GM12874 (cell line): ENCODE measurements at regions not wholly inside any gene's neighbourhood (a gene's known extent, or its start where the extent isn't known, plus 50 kb on each side); places are given as distances from the start of the nearest gene placed in this dataset.

Source experiments
- TF ChIP-seq, protein P1 (sequence below): IDR thresholded peaks from 2 replicates; pipeline ENCODE4 v1.5.1; 2011; ENCODE audit warnings: low read depth, mild to moderate bottlenecking, control low read depth, low read length, moderate library complexity; ENCODE audit not compliant: insufficient read depth

DNA sequence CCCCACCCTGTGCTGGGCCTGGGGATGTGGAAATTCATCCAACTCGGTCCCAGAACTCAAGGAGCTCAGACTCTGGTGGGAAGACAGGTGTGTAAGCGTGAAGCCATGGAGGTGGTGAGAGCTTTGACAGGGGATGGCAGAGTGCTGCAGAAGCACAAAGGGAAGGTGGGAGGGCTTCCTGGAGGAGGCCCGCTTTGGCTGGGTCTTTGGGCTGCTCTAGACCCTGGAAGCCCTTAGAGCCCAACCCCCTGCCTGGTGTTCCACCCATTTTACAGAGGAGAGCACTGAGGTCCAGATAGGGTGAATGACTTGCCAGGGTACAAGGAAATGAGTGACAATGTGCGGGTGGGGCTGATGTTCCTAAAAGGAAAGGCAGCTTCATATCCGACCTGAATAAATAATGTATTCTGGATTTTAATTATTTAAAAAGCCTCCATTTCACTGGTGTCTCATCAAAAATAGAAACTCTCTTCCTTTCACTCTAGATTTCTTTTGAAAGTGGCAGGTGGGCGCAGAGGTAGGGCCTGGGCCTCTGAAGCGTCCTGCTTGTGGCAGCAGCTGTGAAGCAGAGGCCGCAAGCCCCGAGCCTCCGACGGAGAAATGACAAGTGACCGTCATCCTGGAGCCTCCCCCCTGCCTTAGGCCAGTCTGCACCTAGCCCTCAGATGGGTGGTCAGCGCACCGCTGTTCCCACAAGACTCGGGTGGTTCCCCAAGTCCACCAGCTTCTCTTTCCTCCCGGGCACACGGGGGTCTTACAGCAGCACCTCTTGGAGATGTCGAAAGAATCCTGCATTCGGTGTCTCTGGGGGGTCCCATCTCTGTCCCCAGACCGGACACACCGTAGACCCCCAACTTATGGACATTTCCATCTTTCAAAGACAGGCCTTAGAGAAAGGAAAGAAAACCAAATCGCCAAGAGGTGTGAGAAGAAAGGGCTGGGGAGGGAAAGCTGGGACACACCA, 71.0 kb upstream of the TAF1B start:
- TF ChIP-seq, protein P1, sequence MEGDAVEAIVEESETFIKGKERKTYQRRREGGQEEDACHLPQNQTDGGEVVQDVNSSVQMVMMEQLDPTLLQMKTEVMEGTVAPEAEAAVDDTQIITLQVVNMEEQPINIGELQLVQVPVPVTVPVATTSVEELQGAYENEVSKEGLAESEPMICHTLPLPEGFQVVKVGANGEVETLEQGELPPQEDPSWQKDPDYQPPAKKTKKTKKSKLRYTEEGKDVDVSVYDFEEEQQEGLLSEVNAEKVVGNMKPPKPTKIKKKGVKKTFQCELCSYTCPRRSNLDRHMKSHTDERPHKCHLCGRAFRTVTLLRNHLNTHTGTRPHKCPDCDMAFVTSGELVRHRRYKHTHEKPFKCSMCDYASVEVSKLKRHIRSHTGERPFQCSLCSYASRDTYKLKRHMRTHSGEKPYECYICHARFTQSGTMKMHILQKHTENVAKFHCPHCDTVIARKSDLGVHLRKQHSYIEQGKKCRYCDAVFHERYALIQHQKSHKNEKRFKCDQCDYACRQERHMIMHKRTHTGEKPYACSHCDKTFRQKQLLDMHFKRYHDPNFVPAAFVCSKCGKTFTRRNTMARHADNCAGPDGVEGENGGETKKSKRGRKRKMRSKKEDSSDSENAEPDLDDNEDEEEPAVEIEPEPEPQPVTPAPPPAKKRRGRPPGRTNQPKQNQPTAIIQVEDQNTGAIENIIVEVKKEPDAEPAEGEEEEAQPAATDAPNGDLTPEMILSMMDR = no peak

DNA sequence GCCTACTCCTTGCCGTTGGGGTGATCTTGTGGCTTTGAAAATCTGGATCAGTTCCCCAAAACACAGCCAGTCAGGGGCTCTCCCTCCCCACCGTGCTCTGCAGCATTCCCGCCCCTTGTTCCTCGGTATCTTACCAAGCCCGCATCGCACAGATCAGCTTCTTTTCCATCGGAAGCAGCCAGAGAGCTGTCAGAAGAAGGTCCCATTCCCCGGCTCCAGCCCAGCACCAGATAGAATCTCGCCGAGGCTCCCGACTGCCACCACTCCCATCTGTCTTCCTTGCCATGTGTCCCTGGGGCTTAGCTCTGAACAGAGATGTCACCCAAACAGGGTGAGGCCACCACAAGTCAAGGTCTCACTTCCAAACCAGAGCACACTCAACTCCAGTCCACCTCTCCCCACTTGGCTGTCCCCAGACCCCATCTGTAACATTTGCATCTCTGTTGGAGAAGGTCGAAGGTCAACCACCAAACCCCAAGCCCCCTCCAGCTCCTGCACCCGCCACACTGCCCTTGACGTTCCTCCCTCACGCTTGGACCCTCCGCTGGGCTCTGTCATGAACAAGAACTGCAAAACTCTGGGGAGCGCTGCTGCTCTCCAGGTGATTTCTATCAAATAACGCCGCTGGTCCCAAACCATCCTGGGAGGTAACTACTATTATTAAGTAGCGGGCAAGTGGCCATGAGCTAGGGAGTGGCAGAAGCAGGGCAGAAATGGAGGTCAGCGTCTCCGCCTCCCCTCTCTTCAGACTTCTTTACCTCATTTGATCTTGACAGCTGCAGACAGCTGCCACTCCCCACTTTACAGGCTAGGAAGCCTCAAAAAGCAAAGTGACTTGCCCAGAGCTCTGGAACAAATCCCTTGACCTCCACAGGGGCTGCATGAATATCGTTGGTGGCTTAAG, 70.0 kb upstream of the TAF1B start:
- TF ChIP-seq, protein P1 = no peak

DNA sequence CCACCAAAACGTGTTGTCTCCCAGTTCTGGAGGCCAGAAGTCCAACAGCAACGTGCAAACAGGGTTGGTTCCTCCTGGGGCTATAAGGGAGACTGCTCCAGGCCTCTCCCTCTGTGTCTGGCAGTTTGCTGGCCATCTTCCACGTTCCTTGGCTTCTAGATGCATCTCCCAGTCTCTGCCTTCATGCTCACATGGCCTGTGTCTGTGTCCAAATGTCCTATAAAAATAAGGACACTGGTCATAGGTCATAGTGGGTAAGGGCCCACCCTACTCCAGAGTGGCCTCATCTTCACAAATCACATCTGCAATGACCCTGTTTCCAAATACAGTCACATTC, 69.4 kb upstream of the TAF1B start:
- TF ChIP-seq, protein P1 = no peak

DNA sequence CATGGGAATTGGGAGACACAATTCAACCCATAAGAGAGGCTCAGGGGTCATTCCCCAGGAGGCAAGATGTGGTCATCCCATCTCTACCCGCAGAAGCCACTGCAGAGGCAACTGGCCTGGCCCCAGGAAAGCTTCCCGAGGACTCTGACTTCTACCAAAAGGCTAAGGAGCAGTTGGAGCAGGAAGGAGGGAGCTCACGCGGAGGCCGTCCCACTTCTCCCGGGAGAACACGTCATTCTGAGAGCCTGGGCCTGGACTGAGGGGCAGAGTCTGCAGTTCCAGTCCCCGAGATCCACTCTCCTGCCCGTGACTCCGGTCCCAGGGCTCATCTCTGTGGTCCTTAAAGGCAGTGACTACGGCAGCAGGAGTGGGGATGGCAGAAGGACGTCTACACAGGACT, 69.0 kb upstream of the TAF1B start:
- TF ChIP-seq, protein P1 = no peak

DNA sequence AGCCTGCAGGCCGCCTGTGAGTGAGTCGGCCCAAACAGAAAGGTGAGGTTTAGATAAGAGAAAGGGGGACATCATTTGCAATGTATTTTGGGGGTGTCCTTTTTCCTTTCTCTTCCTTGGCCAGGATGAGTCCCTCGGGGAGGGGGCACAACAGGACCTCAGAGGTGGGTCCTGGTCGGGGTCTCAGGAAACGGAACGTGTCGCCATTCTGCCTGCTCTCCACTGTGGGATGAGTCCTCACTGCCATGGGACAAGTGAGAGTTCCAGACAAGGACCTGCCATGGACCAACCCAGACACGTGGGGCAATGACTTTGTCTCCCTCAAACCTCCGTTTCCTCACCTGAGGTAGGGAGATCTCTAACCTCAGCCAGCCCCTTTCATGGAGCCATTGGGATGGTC, 67.9 kb upstream of the TAF1B start:
- TF ChIP-seq, protein P1 = no peak

DNA sequence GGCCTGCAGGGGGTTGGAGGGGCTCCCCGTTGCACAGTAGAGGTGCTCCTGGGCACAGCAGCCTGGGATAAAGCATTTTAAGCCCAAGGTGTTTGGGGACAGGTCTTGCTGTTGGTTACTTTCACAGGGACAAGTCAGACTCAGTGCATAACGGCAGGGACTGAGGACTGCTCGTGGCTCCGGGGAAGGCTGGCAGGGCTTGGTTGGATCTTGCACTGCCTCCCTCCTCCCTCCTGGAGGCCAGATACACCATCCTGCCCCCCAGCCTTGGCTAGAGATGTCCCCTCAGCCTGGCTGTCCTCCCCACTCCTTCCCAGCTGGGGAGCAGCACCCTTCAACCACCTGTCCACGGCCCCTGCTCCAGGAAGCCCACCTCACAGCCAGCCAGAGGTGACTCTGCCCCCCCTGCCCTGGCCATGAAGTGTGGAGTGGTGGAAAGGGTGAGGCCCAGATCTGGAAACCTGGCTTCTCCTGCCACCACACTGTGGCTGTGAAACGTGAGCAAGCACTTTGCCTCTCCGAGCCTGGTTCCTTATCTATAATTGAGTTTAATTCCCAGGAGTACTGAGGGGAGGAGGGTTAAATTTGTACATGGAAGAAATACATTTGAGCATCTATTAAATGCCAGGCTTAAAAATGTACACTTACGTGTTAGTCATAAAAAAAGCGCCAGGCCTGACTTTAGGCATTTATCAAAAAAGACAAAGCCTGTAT, 67.1 kb upstream of the TAF1B start:
- TF ChIP-seq, protein P1 = no peak

DNA sequence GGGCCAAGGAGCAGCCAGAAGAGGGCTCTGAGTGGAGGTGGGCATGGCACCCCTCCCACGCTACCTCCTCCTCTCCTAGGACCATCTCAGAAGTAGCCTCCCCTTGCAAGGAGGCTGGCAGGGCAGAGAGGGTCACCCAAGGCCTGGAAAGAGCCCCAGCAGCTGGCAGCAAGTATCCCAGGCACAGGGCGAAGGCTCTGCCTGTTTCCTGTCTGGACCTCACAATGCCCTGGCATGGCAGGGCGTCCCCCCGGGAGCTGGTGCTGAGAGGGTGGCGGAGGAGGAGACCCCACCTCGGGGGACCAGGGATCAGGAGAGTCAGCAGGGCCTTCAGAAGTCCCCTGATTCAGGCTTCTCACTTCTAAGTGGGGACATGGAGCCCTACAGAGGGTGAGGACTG, 66.2 kb upstream of the TAF1B start:
- TF ChIP-seq, protein P1 = no peak
